Inflammatory macrophage treated with lipopolysaccharide for 4 hours (primary cell): ENCODE measurements at regions not wholly inside any gene's neighbourhood (a gene's known extent, or its start where the extent isn't known, plus 50 kb on each side); places are given as distances from the start of the nearest gene placed in this dataset.

ENCODE experiments used
- DNase-seq: peaks from one replicate; pipeline ENCODE4 v3.0.0-alpha.2; 2020

DNA sequence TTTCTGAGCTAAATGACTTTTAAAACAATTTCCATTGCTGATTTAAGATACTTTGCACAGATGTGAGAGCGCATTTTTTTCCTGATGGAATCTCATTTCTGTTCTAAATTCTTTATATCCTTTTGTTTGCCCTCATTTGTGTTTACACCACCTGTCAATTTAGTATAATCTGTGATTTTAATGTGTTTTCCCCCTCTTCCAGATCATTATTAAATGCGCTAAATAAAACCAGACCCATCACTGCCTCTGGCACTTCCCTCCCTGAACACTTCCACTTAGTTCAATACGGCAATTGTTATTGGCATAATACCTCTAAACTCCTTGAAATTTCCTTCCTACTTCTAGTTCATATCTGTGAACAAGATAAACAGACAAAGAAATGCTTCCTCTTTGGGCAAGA lies 186.9 kb upstream of the ADGRL2 start:
- DNase-seq = no peak

DNA sequence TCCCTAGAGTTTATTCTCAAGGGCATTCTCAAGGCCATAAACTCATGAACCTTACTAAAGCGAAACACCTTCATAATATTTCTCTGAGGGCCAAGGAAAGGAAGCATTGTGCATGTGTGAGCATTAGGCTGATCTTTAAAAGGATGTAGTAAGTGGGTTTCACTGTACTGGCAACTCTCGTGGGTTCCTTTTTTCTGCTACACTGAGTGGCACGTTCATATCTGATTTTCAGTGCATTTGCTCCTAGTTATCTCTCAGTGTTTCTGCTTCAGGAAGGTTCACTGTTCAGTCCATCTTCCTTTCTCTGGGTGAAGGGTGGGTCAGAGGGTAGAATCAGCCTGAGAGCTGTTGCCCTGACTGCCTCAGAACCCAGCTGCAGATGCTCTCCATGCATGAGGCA lies 192.8 kb upstream of the ADGRL2 start:
- DNase-seq = no peak

DNA sequence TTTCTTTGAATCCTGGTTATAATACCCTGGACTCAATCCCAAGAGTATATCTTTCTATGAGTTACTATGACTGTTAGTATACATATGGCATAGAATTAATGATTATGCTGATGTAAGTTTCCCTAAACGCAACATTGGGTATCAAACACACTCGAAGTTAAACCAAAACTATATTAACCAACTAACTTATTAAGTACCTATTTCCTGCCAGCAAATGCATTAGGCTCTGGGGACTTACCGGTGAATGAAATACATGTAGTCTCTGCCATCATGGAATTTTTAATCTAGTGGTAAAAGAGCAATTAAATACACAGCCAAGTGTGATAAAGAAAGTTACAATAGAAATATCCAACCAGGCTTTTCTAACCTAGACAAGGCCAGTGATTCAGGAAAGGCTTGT lies 193.6 kb upstream of the ADGRL2 start:
- DNase-seq = no peak

DNA sequence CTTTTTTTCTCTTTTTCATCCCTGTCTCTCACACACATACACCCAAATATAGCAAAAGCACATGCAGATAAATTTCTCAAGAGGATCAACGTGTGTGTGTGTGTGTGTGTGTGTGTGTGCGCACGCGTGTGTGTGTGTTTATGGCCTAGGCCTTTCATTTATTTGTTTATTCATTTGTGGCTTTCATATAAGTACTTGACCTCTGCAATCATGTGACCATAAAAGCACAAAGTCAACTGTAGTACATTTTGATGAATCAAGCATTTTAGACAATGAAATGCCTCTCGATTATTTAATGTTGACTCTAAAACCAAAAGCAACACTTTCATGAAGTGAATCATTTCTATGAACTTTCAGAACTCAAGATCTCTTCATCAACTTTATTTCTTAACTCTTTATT lies 194.1 kb upstream of the ADGRL2 start:
- no peak for DNase-seq

DNA sequence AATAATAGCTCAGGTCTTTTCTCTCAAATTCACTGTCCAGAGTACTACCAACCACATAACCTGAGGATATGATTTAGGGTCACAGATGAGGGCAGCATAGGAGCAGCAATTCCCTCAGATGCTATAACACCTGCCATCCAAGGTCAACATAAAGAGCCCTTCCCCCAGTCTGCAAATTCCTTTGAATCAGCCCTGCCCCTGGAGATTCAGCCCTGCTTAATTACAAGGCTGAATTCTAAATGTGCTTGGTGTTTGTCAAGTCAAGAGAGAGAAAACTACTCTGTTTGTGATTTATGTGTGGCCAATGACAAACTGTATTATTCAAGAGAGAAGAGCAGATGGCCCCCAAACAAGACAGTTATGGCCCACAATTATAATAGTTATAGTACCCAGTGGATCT lies 195.7 kb upstream of the ADGRL2 start:
- no peak for DNase-seq

DNA sequence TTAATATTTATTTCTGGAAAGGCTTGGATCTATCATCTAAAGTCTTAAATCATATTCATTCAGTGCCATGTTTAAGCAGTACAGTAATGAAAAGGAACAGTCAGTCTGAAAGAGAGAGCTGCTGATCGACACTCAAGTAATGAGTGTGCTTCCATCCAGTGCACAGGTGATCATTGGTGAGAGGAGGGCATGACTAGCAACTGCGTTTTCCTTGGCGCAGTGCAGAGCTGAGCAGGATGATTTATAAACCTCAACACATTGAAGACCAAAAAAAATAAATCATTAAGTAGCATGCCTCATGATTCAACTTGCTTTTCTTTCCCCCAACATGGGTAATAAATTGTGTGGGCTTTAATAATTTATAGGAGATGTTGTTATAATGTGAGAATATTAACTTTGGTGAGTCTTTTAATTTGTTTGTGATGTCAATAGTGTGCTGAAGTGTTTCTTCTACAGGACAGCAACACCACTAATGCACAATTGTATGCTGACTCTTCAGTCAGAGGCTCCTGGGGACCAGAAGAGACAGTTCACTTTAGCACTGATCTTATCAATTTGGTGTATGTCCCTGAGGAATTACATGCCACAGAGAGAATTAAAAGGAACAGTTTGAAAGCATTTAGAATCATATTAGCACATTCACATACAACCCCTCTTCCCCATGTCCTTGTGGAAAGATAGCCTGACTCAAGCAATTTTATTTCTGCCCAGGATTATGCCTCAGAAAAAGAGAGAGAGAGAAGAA lies 199.7 kb upstream of the ADGRL2 start:
- no peak for DNase-seq

DNA sequence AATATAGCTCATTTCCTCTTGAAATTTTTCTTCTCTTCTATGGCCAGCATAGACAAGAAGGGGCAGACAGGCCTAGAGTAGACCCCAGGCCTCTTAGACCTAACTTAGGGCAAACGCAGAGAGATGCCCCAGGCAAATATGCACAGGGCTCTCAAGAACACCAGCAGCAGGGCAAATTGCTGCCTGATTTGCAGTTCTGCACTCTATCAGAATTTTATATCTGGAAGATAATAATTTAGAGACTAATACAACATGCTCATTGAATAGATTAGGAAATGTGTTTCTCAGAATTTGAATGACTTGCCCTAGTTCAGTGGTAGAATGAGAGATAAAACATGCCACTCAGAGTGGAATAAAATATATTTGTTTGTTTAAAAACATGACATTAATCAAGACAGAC lies 200.4 kb upstream of the ADGRL2 start:
- no peak for DNase-seq

DNA sequence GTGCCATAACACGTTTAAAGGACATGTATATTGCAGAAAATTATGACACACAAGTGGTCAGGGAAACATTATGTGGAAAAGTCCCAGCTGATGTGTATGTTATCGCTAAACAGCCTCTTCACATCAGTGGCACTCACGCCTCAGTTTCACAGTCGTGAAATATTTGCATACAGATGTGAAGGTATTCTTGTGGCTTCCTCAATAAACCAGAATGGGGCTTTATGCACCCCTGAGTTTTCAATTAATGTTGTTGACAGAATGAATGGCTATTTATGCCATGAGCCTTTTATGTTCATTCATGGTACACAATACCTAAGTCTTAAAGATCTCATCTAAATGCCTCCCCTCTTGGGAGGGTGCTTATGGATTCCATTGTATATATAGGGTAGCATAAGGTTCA lies 202.1 kb upstream of the ADGRL2 start:
- no peak for DNase-seq

DNA sequence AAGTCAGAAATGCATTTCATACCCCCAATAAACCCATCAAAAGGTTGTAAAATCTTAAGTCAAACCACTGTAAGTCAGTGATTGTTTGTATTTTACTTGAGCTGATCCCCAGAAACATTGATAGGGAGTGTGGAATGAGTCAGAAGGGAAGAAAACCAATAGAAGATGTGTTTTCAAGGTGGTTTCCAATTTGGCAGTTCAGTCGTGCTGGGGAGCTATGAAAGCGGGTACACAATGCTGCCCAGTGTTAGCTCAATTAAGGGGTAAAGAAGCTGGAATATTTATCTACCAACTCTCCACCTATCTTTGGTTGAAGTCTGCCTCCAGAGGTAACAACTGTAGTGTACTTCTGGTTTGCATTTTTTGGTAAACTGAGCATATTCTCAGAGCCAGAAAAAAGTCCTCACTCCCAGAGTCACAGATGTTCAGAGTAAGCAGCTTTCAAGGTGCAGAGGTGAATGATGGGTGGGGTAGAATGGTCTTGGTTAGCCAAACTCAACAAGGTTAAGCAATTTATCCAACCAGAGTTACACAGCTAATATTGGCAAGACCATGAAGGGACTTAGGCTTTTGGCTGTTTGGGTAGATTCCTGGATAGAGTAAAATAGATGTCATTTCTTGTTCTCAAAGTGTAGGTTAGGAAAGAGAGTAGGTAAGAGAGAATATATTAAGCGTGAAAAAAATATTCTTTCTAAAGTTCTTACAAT lies 202.9 kb upstream of the ADGRL2 start:
- no peak for DNase-seq

DNA sequence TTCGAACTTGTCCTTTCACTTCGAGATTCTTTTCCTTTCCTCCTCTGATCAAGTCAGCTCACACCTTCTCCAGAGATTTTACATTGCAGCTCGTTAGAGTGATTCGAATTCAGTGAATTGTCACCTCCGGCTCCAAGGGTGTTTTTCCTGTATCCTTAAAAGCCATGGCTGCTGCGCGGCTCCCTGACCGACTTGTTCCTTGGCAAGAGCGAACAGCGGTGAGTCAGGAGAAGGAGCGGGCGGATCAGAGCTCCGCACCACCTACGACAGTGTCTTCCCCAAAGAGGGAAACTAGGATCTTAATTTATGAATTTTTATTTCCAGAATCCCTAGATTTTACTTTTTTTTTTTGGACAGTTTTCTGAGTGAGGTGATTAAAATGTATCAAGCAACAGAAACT lies 204.4 kb upstream of the ADGRL2 start:
- DNase-seq = no peak

DNA sequence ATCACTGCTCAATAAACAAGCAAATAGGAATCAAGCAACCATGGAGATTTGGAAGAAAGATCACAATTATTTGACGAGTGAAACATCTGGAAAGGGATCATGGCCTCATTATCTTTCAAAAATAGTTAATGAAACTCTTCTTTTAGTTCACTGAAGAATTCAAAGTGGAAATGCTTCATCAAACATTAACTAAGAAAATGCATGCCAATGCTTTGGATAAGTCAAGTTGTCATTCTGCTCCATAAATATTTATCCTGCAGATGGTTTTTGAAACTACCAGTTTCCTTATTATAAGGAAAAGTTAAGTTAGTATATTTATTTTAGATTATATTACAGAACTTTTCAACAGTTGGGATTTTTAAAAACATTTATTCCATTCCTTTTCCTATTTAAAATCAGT lies 206.5 kb upstream of the ADGRL2 start:
- DNase-seq = no peak

DNA sequence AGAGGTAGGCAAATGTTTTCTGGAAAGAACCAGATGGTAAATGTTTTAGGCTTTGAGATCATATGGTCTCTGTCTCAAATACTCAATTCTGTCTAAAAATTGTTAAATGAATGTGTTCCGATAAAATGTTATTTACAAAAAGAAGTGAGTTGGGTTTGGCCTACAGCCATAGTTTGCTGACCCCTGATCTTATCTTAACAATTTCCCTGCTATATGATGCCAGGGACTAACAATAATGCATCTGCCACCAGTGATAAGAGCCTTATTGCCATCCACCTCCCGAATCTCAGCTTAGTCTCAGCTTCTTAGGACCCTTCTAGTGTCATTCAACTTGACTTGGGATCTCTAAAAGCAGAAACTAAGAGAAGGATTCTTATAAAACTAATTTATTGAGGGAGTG lies 208.5 kb upstream of the ADGRL2 start:
- no peak for DNase-seq

DNA sequence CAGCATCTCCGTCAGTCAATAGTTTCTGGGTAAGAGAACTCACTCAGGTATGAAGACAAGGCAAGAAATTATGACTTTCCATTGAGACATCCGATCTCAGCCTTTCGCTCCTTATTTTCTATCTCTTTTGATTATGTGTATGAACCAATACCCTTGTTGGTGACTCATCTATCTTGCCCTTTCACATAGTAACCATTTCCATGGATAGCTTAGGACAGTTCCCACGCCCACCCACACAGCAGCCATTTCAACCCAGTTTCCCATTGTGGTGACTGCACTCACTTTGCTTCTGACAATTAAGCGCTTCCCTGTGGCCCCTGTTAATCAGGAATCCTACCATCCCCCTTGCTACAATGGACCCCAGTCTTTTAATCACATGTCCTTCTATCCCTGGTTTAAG lies 210.6 kb upstream of the ADGRL2 start:
- no peak for DNase-seq

DNA sequence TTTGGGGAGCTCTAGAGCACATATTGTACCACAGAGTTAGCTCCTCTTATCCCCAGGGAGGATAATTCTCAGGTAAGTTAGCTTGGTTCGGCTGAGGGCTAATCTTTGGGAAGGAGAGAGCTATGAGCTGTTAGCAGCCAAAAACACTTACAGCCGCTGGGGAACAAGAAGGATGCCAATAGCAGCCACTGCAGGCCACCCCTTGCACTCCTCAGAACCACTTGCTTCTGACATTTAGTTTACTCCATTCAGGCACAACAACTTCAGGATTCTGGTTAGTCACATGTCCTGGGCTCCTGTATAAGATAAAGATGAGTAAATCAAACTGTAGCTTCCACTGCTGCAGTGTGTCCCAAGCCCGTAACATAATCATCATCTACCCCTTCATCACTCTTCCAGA lies 212.6 kb upstream of the ADGRL2 start:
- no peak for DNase-seq

DNA sequence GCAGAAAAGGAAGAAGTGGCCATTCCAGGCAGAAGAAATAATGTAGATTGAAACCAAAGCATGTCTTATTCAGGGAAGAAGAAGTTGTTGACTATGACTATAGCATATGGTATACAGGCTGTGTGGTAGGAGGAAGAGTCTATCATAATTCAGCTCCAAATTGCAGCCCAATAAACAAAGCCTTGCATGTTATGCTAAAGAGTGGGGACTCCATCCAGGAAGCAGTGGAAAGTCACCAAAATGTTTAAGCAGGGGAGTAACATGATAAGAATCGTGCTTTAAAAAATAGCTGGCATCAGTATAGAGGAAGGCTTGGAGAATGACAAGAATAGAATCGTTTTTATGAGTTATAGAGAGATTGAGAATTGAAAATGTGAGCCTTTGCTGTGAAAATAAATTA lies 213.3 kb upstream of the ADGRL2 start:
- no peak for DNase-seq

DNA sequence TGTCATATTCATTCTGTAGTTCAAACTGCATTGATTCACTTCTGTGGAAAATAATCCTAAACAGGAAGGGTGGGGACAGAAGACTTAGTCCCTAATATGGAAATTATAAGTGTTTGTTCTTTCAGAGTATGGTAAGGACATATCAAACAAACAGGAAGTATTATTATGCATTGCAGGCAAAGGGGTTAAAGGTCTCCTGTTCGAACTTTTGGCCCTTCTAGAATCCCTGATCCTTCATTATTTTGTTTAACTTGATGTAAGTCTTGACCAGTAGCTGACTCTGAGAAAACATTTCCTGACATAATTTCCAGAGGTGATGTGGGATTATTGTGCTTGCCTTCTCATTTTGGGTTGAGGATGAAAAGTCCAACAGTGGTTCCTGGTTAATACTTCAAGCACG lies 215.4 kb upstream of the ADGRL2 start:
- no peak for DNase-seq

DNA sequence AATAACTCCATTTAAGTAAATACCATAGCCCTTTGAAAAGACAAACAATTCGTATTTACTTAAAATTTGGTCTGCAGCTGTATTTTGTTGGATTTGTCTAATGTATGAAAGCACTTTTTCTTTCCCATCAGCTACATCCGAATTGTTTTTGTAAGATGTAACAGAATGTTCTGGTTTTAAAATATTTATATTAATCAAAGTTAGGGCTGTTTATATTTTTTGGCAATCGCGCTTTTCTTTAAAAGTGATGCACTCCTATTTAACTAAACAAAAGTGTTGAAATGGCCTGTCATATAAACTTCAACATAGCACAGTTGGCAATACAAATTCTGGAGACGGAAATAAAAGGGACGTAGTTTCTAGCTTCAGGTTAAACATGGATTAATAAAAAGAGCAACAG lies 216.3 kb upstream of the ADGRL2 start:
- DNase-seq = no peak

DNA sequence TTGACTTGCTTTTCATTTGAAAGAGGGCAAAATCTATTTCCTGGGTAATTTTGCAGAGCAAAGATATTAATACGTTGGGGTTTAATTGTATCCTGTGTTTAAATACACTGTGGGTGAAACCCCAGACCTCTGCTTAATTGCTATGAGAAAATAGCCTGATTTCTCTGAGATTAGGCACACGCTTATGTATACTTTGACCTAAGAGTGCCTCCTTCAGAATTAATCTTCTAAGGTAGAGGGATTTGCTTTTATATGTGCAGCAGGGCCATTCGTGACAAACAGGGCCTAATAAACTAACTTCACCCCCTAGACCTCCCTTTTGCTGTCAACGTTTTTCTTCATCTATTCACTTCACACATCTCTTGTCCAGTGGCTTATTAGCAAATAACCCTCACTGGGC lies 216.9 kb upstream of the ADGRL2 start:
- no peak for DNase-seq

DNA sequence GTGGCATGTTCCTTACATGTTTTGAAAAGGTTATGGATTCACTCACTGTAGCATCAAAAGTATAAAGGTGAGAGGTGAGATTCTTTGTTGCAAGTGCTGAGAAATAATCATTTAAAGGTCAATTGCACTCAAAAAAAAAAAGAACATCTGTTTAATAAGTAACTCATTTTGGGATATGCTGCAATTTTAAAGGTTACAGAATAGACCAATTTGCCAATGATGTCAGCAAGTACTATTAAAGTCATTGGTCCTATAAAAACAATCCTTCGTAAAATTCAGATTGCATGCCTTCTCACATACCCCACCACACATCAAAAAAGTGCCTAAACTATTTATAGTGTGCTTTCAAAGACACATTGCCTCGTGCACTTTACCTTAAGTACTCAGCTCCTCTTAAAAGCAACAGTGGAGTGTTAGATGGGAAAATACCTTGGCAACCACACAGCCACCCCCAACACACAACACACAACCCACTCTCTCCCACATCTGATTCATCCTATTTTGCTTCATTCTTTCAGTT lies 218.2 kb upstream of the ADGRL2 start:
- DNase-seq = no peak

DNA sequence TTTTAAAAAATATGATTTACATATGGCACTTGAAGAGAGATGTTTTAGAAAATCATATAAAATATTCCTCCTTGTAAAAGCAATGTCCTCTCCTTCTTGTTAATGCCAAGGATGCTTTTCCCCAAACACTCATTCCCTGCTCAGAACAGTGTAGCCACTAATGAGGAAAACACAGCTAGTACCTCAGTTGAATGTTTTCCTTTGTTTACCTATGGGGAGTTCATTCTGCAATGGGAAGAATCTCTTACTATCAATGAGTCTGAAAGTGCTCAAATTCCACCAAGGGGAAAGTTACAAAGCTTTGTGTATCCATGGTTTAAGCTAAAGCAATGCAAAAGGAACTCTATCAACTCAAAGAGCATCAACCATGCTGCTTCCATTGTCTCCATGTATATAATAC lies 221.9 kb upstream of the ADGRL2 start:
- no peak for DNase-seq

DNA sequence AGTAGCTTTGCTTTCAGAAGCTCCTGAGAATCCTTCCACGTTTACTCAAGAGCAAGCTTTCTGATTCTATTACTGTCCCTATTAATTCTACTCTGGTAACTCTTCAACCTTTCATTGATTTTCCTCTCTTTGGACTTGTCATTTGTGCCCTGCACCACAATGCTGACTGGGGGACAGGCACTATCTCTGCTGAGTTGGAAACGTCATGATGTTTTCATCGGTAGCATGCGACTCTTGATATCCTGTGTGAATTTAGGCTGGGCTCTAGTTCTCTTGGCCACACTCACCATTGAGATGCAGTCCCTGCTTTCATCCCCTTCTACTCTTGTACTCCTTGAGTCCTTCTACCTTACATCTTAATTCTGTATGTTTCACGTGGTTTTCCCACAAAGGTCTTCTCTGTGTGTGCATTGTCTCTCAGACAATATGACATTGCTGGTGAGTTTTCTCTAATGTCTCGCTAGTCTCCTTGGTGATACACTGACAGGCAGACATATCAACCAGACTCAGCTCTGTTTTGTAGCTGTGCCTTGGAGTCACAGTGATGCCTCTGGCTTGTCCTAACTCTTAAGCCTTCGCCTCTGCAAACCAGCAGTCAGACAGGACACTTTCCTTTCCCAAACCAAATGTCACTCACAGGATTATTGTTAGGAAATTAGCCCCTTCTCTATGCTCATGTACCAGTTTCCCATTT lies 223.6 kb upstream of the ADGRL2 start:
- no peak for DNase-seq

DNA sequence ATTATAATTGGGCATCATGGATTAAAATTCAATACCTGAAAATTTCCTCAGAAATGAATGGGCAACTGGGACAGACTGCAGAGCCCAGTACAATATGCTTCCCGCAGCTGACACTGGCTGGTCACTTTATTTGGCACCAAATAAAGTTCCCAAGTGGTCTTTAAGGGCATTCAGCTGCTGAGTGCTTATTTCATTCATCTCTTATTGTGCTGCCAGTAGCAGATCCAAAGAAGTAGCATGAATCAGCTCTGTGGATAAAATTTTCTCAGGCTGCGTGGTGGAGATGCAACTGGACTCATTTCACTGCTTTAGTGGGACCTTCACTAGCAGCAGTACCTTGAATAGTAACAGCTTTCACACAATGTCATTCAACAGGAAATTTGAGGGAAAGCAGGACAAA lies 226.3 kb upstream of the ADGRL2 start:
- DNase-seq = no peak

DNA sequence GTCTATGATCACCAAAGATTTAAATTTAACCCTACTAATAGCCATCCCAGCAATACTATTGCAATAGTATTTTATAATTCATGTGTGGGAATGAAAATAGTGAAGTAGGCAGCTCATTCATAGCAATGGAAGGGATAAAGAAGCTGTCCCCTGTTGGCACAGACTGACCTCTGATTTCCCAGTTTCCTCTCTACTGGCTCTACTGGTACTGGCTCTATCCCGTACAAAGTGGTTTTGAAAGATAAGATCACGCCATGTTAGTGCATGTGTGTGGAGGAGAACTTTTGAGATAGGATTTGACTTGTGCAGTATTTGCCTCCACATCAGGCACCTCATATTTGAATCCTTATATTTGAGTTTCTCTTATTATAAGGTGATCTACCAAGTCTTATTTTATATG lies 227.3 kb upstream of the ADGRL2 start:
- no peak for DNase-seq

DNA sequence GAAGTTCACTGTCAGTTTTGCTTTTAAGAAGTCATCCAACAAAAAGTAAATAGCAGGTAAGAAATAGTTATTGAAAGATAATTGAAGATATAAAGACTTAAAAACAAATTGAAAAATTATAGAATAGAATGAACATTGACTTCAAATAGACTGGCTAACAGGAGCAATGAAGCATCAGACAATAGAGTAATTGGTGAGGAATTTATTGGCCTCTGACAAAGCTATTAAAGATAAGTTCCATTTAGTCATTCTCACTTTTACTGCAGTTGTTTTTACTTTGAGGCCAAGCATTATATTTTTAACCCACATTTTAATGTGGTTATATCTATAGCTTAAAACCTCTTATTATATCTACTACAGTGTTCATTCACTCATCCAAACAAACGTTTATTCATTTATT lies 228.8 kb upstream of the ADGRL2 start:
- DNase-seq = no peak
